ENCODE measurements at regions not wholly inside any gene's neighbourhood (a gene's known extent, or its start where the extent isn't known, plus 50 kb on each side); places are given as distances from the start of the nearest gene placed in this dataset.

DNA sequence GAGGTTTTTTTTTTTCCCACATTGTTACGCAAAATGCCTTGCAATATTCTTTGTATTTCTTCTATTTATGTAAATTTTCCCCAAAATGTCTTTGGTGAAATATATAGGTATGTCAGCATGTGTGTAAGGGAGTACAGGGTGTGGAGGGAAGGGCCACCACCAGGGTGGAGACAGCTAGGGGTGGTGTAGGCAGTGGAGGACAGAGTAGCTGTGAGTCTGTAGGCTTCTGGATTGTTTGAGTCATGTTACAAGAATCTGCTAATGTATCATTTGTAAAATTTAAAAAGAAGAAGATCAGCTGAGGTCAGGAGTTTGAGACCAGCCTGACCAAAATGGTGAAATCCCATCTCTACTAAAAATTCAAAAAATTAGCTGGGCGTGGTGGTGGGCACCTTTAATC lies 175.5 kb downstream of the NXNL2 start:
- POLR2A ChIA-PET (ENCODE audit: low non-redundant PET), result no interaction called here
- DNase-seq (ENCODE audit: low spot score), result no peak
- TF ChIP-seq, protein P1, sequence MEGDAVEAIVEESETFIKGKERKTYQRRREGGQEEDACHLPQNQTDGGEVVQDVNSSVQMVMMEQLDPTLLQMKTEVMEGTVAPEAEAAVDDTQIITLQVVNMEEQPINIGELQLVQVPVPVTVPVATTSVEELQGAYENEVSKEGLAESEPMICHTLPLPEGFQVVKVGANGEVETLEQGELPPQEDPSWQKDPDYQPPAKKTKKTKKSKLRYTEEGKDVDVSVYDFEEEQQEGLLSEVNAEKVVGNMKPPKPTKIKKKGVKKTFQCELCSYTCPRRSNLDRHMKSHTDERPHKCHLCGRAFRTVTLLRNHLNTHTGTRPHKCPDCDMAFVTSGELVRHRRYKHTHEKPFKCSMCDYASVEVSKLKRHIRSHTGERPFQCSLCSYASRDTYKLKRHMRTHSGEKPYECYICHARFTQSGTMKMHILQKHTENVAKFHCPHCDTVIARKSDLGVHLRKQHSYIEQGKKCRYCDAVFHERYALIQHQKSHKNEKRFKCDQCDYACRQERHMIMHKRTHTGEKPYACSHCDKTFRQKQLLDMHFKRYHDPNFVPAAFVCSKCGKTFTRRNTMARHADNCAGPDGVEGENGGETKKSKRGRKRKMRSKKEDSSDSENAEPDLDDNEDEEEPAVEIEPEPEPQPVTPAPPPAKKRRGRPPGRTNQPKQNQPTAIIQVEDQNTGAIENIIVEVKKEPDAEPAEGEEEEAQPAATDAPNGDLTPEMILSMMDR (conservative IDR thresholded peaks at IDR 0.05; ENCODE audit: low read depth), result no peak
- CTCF ChIA-PET, result interaction anchor here (0.6 to 1.1 kb wide), 3 partner anchors 99 to 279 kb away, joined by 3 to 6 read pairs (median 4); no protein-coding TSS in a partner anchor
- H3K27ac ChIP-seq, result no peak overlapping the region

DNA sequence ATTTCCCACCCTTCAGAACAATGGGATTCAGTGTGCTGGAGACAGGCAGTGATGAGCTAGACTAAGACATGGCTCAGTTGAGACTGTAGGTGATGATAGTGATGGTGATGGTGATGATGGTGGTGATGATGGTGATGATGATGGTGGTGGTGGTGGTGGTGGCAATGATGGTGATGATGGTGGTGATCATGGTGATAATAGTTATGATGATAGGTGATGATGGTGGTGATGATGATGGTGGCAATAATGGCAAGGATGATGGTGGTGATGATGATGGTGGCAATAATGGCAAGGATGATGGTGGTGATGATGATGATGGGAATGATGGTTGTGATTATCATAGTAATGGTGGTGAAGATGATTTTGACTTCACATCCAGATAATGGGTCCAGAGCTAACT lies 176.7 kb downstream of the NXNL2 start:
- DNase-seq (ENCODE audit: low spot score), result no peak
- TF ChIP-seq, protein P1 (conservative IDR thresholded peaks at IDR 0.05; ENCODE audit: low read depth), result no peak
- ChIA-PET CTCF (interaction anchor here (1.1 kb wide), 1 partner anchor 133 kb away, joined by 4 read pairs; no protein-coding TSS in a partner anchor), POLR2A (ENCODE audit: low non-redundant PET) (no interaction called here)
- H3K27ac ChIP-seq, result no peak overlapping the region

DNA sequence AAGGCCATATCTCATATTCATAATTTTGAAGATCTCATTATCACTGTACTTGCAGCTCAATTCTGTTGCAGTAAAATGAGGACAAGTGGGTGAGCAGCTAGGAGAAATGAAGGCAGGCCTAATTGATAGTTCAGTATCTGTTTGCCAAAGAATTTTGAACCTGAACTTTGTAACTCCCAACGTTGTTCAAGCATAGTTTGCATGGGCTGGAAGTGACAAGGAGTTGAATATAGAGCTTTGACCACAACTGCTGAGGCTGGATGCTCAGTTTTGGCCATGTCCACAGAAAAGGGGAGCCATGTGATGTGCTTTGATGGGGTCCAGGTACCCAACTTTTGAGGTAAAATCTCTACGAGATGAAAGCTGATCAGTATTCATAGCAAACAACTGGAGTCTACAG lies 177.5 kb downstream of the NXNL2 start:
- TF ChIP-seq, protein P1 (conservative IDR thresholded peaks at IDR 0.05; ENCODE audit: low read depth), result no peak
- H3K27ac ChIP-seq, result no peak overlapping the region
- DNase-seq (ENCODE audit: low spot score), result no peak
- POLR2A ChIA-PET (ENCODE audit: low non-redundant PET), result no interaction called here
- CTCF ChIA-PET, result no interaction called here

DNA sequence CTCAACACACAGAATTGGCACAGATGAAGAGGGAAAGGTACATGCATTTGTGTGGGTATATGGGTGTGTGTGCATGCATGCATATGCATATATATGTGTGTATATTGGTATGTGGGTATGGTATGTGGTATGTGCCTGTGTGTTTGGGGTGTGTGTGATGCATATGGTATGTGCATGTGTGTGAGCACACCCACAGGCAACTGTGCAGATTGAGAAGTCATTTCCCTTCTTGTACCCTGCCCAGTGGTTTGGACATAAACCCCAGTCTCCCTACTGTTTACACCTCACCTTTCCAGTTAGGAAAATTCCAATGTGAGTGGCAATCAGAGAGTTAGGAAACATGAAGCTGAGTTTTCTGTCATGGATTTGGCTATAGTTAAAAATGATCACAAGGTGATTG lies 178.0 kb downstream of the NXNL2 start:
- DNase-seq (ENCODE audit: low spot score), result no peak
- ChIA-PET CTCF (interaction anchor here (0.7 kb wide), 1 partner anchor 124 kb away, joined by 4 read pairs; no protein-coding TSS in a partner anchor), POLR2A (ENCODE audit: low non-redundant PET) (no interaction called here)
- no peak overlapping the region for H3K27ac ChIP-seq
- TF ChIP-seq, protein P1 (conservative IDR thresholded peaks at IDR 0.05; ENCODE audit: low read depth), result no peak

DNA sequence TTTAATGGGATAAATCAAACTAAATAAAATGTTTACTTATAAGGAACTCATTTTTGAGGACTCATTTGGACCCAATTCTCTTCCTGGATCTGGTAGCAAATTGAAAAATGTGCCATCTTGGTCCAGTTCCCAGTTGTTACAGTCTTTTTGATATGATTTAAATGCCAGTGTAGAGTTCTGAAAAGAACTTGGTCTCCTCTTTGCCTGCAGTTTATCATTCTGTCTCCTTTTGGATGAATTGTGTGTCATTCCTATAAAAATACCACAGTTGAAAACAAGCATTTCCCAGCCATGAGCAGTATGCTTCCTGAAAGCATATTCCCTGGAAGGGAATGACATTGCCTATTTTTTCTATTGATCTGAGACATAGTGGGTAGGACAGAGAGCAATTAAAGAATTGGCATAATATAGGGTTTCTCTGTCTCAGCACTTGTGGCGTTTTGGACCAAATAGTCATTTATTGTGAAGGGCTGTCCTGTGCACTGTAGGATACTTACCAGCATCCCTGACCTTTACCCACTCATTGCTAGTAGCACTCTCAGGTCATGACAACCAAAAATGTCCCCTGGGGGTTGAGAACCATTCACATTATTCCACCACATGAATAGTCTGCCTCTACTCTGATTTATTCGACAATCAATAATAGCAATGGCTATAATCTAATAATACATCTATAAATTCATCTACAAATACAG lies 181.8 kb downstream of the NXNL2 start:
- ChIA-PET CTCF (no interaction called here), POLR2A (ENCODE audit: low non-redundant PET) (no interaction called here)

DNA sequence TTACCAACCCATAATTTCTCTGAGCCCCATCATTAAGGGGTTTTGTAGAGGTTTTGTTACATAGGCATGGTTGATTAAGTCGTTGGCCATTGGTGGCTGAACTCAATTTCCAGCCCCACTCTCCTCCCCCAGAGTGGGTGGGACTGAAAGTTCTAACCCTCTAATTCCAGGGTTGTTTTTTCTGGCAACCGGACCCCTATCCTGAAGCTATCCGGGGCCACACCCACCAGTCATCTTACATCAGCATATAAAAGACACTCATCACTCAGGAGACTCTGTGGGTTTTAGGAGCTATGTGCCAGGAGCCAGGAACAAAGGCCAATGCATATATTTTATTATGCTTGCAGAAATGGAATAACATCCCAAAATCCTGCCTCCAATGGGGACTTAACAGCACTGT lies 186.0 kb downstream of the NXNL2 start:
- TF ChIP-seq, protein P1 (conservative IDR thresholded peaks at IDR 0.05; ENCODE audit: low read depth), result no peak
- CTCF ChIA-PET, result no interaction called here
- no peak for DNase-seq (ENCODE audit: low spot score)
- POLR2A ChIA-PET (ENCODE audit: low non-redundant PET), result no interaction called here
- H3K27ac ChIP-seq, result no peak overlapping the region

More for the DNA sequence above, 181.8 kb downstream of the NXNL2 start:
- TF ChIP-seq, protein P1 (conservative IDR thresholded peaks at IDR 0.05; ENCODE audit: low read depth), result no peak
- no peak for DNase-seq (ENCODE audit: low spot score)
- H3K27ac ChIP-seq, result no peak overlapping the region

Measured in RWPE1 (cell line).